ENCODE measurements at regions not wholly inside any gene's neighbourhood (a gene's known extent, or its start where the extent isn't known, plus 50 kb on each side); places are given as distances from the start of the nearest gene placed in this dataset.

GRCh38 chr18:22102953-22103646, 66.3 kb upstream of the GATA6 start:
- Histone ChIP-seq H3K4me1 (peaks cover 26% of the 10 kb centered on the region), H3K4me3 (no peak overlapping the region), H3K27ac (peak overlapping the region in 1 of 4 donors; percentile 7), H3K36me3 (replicated peaks in 1 of 2; ENCODE audit: insufficient read depth in 1 of 2, low read depth in 2 of 2) (no peaks in the 10 kb centered on the region), H3K9me3 (no peaks in the 10 kb centered on the region), H3K27me3 (no peaks in the 10 kb centered on the region)
- TF ChIP-seq, protein P1, sequence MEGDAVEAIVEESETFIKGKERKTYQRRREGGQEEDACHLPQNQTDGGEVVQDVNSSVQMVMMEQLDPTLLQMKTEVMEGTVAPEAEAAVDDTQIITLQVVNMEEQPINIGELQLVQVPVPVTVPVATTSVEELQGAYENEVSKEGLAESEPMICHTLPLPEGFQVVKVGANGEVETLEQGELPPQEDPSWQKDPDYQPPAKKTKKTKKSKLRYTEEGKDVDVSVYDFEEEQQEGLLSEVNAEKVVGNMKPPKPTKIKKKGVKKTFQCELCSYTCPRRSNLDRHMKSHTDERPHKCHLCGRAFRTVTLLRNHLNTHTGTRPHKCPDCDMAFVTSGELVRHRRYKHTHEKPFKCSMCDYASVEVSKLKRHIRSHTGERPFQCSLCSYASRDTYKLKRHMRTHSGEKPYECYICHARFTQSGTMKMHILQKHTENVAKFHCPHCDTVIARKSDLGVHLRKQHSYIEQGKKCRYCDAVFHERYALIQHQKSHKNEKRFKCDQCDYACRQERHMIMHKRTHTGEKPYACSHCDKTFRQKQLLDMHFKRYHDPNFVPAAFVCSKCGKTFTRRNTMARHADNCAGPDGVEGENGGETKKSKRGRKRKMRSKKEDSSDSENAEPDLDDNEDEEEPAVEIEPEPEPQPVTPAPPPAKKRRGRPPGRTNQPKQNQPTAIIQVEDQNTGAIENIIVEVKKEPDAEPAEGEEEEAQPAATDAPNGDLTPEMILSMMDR (IDR thresholded peaks at IDR 0.05), result no peak
- TF ChIP-seq POLR2A (IDR thresholded peaks at IDR 0.05), result no peak
- WGBS, 2 donors, result 43 to 68% methylated on average over 7 of the region's 7 CpGs
- DNase-seq (no peak), ATAC-seq (no peak)
- intact Hi-C loops (cut with DNase I), result no loop called here

- Histone ChIP-seq H3K27me3 (no peaks in the 10 kb centered on the region), H3K4me3 (no peak overlapping the region), H3K9me3 (no peaks in the 10 kb centered on the region), H3K4me1 (peaks cover 30% of the 10 kb centered on the region), H3K27ac (no peak overlapping the region), H3K36me3 (replicated peaks in 1 of 2; ENCODE audit: insufficient read depth in 1 of 2, low read depth in 2 of 2) (no peaks in the 10 kb centered on the region)
- ATAC-seq, result no peak
- no peak for TF ChIP-seq POLR2A (IDR thresholded peaks at IDR 0.05)
- TF ChIP-seq, protein P1 (IDR thresholded peaks at IDR 0.05), result no peak
- DNase-seq, result no peak
- intact Hi-C loops (cut with DNase I), result no loop called here
- 76 to 81% methylated on average over 6 of the region's 6 CpGs for WGBS, 2 donors
Observed at GRCh38 chr18:22103647-22104031, 65.8 kb upstream of the GATA6 start.

- Histone ChIP-seq H3K27ac (peak overlapping the region in 3 of 4 donors; percentile 16 to 68 (median 26)), H3K27me3 (no peaks in the 10 kb centered on the region), H3K4me1 (peaks cover 37% of the 10 kb centered on the region), H3K36me3 (replicated peaks in 1 of 2; ENCODE audit: insufficient read depth in 1 of 2, low read depth in 2 of 2) (no peaks in the 10 kb centered on the region), H3K4me3 (no peak overlapping the region), H3K9me3 (no peaks in the 10 kb centered on the region)
- WGBS, 2 donors, result 58 to 63% methylated on average over 4 of the region's 4 CpGs
- intact Hi-C loops (cut with DNase I), result no loop called here
- ATAC-seq (peak; percentile 95), DNase-seq (peak; percentile 53 to 69 (median 64))
- peak in 1 of 3 donors; percentile 11 for TF ChIP-seq POLR2A (IDR thresholded peaks at IDR 0.05)
- TF ChIP-seq, protein P1 (IDR thresholded peaks at IDR 0.05), result peak in 1 of 7 experiments; percentile 3
Observed at GRCh38 chr18:22106536-22107292, 62.7 kb upstream of the GATA6 start.

DNA sequence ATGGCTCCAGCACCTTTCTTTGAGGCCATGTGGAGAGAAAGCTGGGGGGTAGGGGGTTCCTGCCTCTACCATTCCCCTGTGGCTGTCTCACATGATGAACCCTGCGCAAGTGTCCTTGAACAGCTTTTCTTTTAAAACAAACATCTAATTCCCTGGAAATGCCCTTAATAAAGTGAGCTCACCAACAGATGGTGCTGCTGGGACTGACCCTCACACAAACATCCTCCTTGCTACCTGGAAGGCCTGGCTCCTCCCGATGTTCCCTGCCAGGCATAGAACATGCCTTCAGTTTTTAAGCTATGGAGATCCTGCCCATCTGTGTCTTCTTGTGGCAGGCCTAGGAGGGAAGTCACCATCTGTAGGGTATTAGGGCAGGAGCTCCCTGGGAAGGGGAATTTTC, 60.7 kb upstream of the GATA6 start:
- Histone ChIP-seq H3K27me3 (no peaks in the 10 kb centered on the region), H3K36me3 (replicated peaks in 1 of 2; ENCODE audit: insufficient read depth in 1 of 2, low read depth in 2 of 2) (no peaks in the 10 kb centered on the region), H3K27ac (peak overlapping the region in 1 of 4 donors; percentile 14), H3K4me3 (no peak overlapping the region), H3K9me3 (no peaks in the 10 kb centered on the region), H3K4me1 (peaks cover 35% of the 10 kb centered on the region)
- 20 to 25% methylated on average over 1 to 2 of the region's 2 CpGs for WGBS, 2 donors
- ATAC-seq (peak; percentile 36), DNase-seq (peak; percentile 41 to 58 (median 48))
- intact Hi-C loops (cut with DNase I), result no loop called here
- TF ChIP-seq, protein P1 (IDR thresholded peaks at IDR 0.05), result peak in 5 of 7 experiments; percentile 16 to 37 (median 31)
- TF ChIP-seq POLR2A (IDR thresholded peaks at IDR 0.05), result no peak
